Panc1 (cell line): ENCODE measurements at regions not wholly inside any gene's neighbourhood (a gene's known extent, or its start where the extent isn't known, plus 50 kb on each side); places are given as distances from the start of the nearest gene placed in this dataset.

Experiments used
- ATAC-seq: fragments of 200-7000 bp; cut with Tn5 transposase; 2 replicates; pipeline ENCODE4 v1.9.1; 2020; ENCODE audit warnings: mild to moderate bottlenecking, moderate library complexity
- BruUV-seq: library from RNA; stranded (reverse); fragments of 400-500 nt; replicated peaks from 2 replicates; lab custom pipeline; 2021; lab: Mats Ljungman, UMichigan
- CTCF ChIA-PET: fragments of 300-600 bp; sonication (Branson Sonifier 250); formaldehyde crosslinking; loops from one replicate; lab custom pipeline; 2022; ENCODE audit warnings: antibody characterized with exemption; lab: Charles Lee
- POLR2A ChIA-PET: fragments of 300-600 bp; sonication (Branson Sonifier 250); formaldehyde crosslinking; loops from one replicate; lab custom pipeline; 2022; ENCODE audit warnings: antibody characterized with exemption; lab: Charles Lee
- DNase-seq: peaks from one replicate; pipeline ENCODE4 v3.0.0-alpha.2; 2010; ENCODE audit warnings: low read depth, low spot score
- H3K27ac ChIP-seq: 2 replicates; pipeline ENCODE4 v1.5.1; 2011; ENCODE audit warnings: mild to moderate bottlenecking, low read length, inconsistent platforms
- H3K27me3 ChIP-seq: fragments of 200-500 bp; sonication (Bioruptor generic); 2 replicates; pipeline ENCODE4 v1.6.0; 2014; ENCODE audit warnings: low read length, inconsistent platforms; ENCODE audit not compliant: control insufficient read depth, insufficient read depth
- H3K36me3 ChIP-seq: fragments of 200-500 bp; sonication (Bioruptor generic); 2 replicates; pipeline ENCODE4 v1.5.1; 2014; ENCODE audit warnings: inconsistent platforms, mild to moderate bottlenecking, low read length, moderate library complexity; ENCODE audit not compliant: control insufficient read depth, insufficient read depth
- H3K4me1 ChIP-seq: 2 replicates; pipeline ENCODE4 v1.5.1; 2011; ENCODE audit warnings: inconsistent platforms, mild to moderate bottlenecking, low read length, moderate library complexity; ENCODE audit not compliant: control insufficient read depth, insufficient read depth
- H3K4me3 ChIP-seq, 2 experiments: 2 replicates each; pipeline ENCODE4 v1.5.1; 2011 to 2012; ENCODE audit warnings: low read depth in 2 of 2, low read length in 2 of 2, mild to moderate bottlenecking in 2 of 2, inconsistent platforms in 1 of 2, moderate library complexity in 1 of 2
- H3K9me3 ChIP-seq: fragments of 200-500 bp; sonication (Bioruptor generic); 2 replicates; pipeline ENCODE4 v1.5.1; 2014; ENCODE audit warnings: low read depth, mild to moderate bottlenecking, inconsistent platforms, low read length, moderate library complexity; ENCODE audit not compliant: control insufficient read depth, insufficient read depth
- POLR2AphosphoS5 ChIP-seq: IDR thresholded peaks from 2 replicates; pipeline ENCODE4 v1.6.1; 2012; ENCODE audit warnings: mild to moderate bottlenecking, low read depth, low read length, moderate library complexity
- SIN3A ChIP-seq: IDR thresholded peaks from 2 replicates; pipeline ENCODE4 v1.6.1; 2012; ENCODE audit warnings: low read depth, mild to moderate bottlenecking, low read length, moderate library complexity, borderline replicate concordance; ENCODE audit not compliant: insufficient read depth
- TCF7L2 ChIP-seq: IDR thresholded peaks from 2 replicates; pipeline ENCODE4 v1.6.1; 2011; ENCODE audit warnings: mild to moderate bottlenecking, low read depth, low read length, inconsistent platforms
- in situ Hi-C: cut with HindIII; loops from 2 replicates; pipeline ENCODE4 v1.10.0; 2016; ENCODE audit warnings: low sequenced_read_pairs, low pct_unique_long_range_greater_than_20kb
- intact Hi-C: fragments of 100-400 bp; cut with micrococcal nuclease; formaldehyde crosslinking; loops from one replicate; pipeline ENCODE4 v1.10.0; 2022; ENCODE audit not compliant: unreplicated experiment
- TF ChIP-seq, protein P1 (sequence below): fragments of 450-650 bp; IDR thresholded peaks from 2 replicates; pipeline ENCODE4 v1.5.1; 2017; ENCODE audit warnings: mild to moderate bottlenecking
- TF ChIP-seq, protein P2 (sequence below), 2 experiments: IDR thresholded peaks; 2 replicates each; pipeline ENCODE4 v1.6.1; 2011 to 2012; ENCODE audit warnings: low read depth in 2 of 2, control low read depth in 1 of 2, low read length in 1 of 2, mild to moderate bottlenecking in 1 of 2, moderate library complexity in 1 of 2; ENCODE audit not compliant: insufficient read depth in 1 of 2

DNA sequence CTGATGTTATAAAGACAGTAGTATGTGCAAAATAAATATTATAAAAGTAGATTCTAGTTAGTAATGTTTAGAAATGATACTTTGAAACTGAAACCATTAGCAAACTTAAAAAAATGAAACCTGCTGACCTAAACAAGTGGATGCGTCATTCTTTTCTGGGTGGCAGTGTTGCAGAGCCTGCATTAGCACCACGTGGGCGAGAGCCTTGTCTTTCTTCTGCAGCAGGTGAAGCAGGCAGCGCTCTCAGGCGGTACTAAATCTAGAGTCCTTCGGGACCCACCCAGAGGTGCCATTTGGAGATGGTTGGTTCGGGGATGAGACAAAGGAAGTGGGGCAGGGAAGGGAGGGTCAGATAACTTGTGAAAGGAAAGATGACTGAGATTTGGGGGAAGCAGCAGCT is 759.1 kb upstream of the IGFBP3 start:
- no peak overlapping the region for H3K27ac ChIP-seq
- H3K27me3 ChIP-seq = no peaks in the 10 kb centered on the region
- ATAC-seq = no peak
- no peaks in the 10 kb centered on the region for H3K4me1 ChIP-seq
- in situ Hi-C loops = no loop called here
- TF ChIP-seq TCF7L2 (no peak), SIN3A (no peak), POLR2AphosphoS5 (no peak)
- TF ChIP-seq, protein P1, sequence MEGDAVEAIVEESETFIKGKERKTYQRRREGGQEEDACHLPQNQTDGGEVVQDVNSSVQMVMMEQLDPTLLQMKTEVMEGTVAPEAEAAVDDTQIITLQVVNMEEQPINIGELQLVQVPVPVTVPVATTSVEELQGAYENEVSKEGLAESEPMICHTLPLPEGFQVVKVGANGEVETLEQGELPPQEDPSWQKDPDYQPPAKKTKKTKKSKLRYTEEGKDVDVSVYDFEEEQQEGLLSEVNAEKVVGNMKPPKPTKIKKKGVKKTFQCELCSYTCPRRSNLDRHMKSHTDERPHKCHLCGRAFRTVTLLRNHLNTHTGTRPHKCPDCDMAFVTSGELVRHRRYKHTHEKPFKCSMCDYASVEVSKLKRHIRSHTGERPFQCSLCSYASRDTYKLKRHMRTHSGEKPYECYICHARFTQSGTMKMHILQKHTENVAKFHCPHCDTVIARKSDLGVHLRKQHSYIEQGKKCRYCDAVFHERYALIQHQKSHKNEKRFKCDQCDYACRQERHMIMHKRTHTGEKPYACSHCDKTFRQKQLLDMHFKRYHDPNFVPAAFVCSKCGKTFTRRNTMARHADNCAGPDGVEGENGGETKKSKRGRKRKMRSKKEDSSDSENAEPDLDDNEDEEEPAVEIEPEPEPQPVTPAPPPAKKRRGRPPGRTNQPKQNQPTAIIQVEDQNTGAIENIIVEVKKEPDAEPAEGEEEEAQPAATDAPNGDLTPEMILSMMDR = no peak
- TF ChIP-seq, protein P2, sequence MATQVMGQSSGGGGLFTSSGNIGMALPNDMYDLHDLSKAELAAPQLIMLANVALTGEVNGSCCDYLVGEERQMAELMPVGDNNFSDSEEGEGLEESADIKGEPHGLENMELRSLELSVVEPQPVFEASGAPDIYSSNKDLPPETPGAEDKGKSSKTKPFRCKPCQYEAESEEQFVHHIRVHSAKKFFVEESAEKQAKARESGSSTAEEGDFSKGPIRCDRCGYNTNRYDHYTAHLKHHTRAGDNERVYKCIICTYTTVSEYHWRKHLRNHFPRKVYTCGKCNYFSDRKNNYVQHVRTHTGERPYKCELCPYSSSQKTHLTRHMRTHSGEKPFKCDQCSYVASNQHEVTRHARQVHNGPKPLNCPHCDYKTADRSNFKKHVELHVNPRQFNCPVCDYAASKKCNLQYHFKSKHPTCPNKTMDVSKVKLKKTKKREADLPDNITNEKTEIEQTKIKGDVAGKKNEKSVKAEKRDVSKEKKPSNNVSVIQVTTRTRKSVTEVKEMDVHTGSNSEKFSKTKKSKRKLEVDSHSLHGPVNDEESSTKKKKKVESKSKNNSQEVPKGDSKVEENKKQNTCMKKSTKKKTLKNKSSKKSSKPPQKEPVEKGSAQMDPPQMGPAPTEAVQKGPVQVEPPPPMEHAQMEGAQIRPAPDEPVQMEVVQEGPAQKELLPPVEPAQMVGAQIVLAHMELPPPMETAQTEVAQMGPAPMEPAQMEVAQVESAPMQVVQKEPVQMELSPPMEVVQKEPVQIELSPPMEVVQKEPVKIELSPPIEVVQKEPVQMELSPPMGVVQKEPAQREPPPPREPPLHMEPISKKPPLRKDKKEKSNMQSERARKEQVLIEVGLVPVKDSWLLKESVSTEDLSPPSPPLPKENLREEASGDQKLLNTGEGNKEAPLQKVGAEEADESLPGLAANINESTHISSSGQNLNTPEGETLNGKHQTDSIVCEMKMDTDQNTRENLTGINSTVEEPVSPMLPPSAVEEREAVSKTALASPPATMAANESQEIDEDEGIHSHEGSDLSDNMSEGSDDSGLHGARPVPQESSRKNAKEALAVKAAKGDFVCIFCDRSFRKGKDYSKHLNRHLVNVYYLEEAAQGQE (IDR thresholded peaks at IDR 0.05; ENCODE audit: insufficient read depth in 1 of 2, low read depth in 2 of 2, low read length in 1 of 2) = no peak
- no peaks in the 10 kb centered on the region for H3K9me3 ChIP-seq
- DNase-seq = no peak
- ChIA-PET CTCF (no interaction called here), POLR2A (no interaction called here)
- intact Hi-C loops = no loop called here
- H3K4me3 ChIP-seq = no peak overlapping the region
- H3K36me3 ChIP-seq = no peaks in the 10 kb centered on the region
- no TSS peak for BruUV-seq

DNA sequence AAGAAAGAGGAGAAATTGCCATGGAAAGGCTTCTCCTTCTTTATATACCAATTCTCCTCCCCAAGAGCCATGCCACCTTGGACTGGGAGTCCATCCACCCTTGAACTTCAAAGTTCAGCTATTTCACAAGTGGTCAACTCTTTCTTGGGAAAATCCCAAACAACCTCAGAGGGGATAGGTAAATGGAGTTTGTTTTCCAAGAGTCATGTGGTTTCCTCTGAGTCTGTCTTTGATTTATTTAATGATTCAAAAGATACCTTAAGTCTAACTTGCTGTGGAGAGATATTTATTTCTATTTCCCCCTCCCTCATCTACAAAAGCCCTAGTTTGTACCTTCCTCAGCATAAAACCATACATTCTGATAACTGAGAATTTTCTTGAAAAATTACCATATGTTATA is 758.6 kb upstream of the IGFBP3 start:
- Histone ChIP-seq H3K36me3 (no peaks in the 10 kb centered on the region), H3K27ac (no peak overlapping the region), H3K9me3 (no peaks in the 10 kb centered on the region), H3K4me1 (no peaks in the 10 kb centered on the region), H3K27me3 (no peaks in the 10 kb centered on the region), H3K4me3 (no peak overlapping the region)
- BruUV-seq = no TSS peak
- intact Hi-C loops = no loop called here
- ChIA-PET POLR2A (no interaction called here), CTCF (no interaction called here)
- no peak for DNase-seq
- in situ Hi-C loops = no loop called here
- no peak for TF ChIP-seq POLR2AphosphoS5
- no peak for ATAC-seq

DNA sequence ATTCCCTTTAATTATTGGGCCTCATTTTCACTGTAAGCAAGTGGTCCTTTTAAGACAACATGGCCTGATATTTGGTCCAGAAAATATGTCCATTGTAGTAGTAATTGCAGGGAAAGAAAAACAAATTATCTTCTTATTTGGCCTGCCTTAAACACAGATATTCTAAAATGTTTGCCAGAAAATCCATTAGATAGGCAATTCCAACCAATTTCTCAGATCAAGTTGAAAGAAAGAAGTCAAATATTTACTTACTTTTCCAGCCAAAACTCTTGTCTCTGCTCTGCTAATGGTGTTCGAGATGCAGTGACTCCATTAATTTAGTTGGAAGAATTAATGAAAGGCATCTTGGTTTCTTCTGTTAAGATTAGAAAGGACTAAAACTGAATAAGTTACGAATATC is 757.3 kb upstream of the IGFBP3 start:
- no TSS peak for BruUV-seq
- Histone ChIP-seq H3K27me3 (no peaks in the 10 kb centered on the region), H3K27ac (no peak overlapping the region), H3K4me1 (no peaks in the 10 kb centered on the region), H3K4me3 (no peak overlapping the region), H3K9me3 (no peaks in the 10 kb centered on the region), H3K36me3 (no peaks in the 10 kb centered on the region)
- CTCF ChIA-PET = no interaction called here
- ATAC-seq = no peak
- in situ Hi-C loops (no loop called here), intact Hi-C loops (no loop called here)
- TF ChIP-seq SIN3A = no peak
- no peak for TF ChIP-seq TCF7L2
- TF ChIP-seq, protein P2 (IDR thresholded peaks at IDR 0.05; ENCODE audit: insufficient read depth in 1 of 2, low read depth in 2 of 2, low read length in 1 of 2) = no peak
- TF ChIP-seq, protein P1 = no peak
- no peak for TF ChIP-seq POLR2AphosphoS5
- no peak for DNase-seq
- POLR2A ChIA-PET = no interaction called here
